Right forelimb (tissue), 1 donor: ENCODE measurements at regions not wholly inside any gene's neighbourhood (a gene's known extent, or its start where the extent isn't known, plus 50 kb on each side); places are given as distances from the start of the nearest gene placed in this dataset.

Experiments used
- DNase-seq: peaks from one replicate; pipeline ENCODE4 v3.0.0-alpha.2; 2018

DNA sequence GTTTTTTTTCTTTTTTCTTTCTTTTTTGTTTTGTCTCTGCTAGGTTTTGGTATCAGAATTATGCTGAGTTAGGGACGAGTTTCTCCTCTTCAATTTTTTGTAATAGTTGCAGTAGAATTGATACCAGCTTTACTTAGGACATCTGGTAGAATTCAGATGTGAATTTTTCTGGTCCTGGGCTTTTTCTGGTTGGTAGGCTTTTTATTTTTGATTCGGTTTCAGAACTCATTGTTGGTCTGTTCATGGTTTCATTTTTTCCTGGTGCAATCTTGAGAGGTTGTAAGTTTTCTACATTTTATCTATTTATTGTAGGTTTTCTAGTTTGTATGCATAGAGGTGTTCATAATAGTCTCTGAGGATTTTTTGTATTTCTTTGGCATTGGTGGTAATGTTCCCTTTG is 498.1 kb upstream of the CPEB2 start:
- DNase-seq, result no peak

- no peak for DNase-seq
These were observed 488.8 kb upstream of the CPEB2 start for GRCh38 chr4:14513471-14513870.

DNA sequence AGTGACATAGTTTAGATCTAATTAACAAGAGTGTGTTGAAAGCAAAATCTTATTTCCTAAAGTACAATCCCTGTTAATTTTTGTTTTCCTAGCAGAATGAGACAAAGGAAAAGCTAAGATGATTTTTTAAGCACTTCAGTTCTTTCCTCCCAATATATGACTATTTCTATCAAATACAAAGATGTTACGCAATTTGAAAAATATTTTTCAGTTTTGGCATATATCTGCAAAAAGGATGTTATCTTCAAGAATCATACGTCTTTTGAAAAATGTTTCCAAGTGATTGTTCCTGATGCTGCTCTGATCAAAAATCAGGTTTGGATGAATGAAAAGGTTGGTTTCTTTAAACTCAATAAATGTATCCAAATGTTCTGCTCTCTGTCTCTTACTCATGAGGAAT is 486.7 kb upstream of the CPEB2 start:
- no peak for DNase-seq

DNA sequence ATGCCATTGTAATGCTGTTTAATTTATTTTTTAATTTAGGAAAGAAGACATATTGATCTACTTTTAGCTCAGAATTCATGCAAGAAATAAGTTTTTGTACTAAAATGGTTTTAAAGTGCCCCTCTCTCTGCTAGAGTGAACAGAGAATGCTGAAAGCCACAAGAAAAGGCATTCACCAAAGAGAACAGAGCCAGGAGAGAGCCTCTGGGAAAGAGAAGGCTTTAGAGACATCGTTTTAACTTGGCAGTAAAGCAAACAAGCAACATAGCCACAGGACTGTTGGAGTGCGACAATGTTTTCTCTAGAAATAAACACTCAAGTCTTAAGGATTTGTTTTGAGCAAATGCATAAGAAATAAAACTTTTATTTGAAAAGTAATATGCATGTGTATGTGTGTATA is 484.1 kb upstream of the CPEB2 start:
- DNase-seq, result no peak

GRCh38 chr4:14520171-14520570 is 482.1 kb upstream of the CPEB2 start:
- no peak for DNase-seq

DNA sequence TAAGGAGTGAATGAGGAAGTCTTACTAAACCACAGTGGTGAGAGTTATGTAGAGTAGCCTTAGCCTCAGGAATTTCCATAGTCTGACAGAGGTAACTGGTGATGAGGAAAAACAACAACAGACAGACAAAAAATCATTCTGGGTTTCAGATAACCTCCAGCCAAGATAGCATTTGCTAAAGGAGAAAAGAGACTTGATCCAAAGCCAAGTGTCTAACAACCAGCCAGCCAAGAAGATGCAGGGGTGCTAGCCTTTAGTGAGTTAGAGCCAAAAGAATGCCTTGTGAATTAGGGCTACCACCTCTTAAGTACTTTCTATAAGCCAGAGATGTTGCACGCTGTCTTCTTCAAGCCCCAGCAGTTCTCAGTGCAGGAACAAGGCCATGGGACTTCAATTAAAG is 478.0 kb upstream of the CPEB2 start:
- no peak for DNase-seq

DNA sequence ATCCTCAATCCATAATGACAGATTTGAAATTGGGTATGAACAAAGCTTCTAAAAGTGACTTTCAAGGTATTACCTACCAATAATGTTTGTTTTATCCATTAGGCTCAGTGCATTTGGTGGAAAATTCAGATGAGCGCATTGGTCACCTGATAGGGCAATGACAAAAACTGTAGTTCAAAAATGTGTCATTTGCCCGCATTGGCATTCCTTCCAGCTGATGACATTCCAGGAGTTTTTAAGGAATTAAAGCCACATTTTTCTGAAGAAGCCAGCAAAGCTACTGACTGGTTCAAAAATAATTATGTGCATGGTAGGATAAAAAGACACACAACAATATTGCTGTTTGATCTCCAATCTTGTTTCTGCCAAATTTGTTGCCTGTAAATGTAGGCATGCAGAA is 473.4 kb upstream of the CPEB2 start:
- no peak for DNase-seq

DNA sequence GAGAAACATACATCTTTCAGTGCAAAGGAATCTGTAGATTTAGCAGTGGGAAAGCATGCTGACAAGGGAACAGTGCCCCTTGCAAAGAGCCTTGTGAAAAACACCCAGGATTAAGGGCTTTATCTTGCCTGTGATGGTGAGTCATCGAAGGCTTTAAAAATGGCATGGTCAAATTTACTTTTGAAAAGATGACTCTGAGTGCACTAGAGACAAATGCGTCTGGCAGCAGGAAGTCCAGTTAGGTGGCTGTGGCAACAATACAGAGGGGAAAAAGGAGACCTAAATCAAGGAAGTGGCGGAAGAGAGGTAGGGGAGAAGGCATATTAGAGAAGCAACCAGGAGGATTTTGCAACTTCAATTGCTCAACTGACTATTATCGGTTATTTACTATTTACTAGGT is 472.6 kb upstream of the CPEB2 start:
- no peak for DNase-seq

- no peak for DNase-seq
These were observed 469.8 kb upstream of the CPEB2 start for GRCh38 chr4:14532436-14532835.

- no peak for DNase-seq
These were observed 463.0 kb upstream of the CPEB2 start for GRCh38 chr4:14539246-14539645.

DNA sequence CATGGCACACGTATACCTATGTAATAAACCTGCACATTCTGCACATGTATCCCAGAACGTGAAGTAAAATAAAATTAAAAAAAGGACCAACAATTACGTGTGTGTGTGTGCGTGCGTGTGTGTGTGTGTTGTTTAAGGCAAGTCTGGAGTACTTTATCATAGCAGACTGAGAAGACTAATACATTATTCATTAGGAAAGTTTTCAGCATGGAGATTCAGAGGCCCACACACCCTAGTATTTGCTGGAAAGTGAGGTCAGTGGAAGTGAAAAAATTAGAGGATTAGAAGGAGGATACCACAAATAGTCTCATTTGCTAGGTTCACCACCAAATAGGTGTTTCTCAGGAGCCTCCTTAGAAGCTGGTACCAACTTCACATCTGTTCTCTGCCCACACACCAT is 457.1 kb upstream of the CPEB2 start:
- DNase-seq, result no peak

DNA sequence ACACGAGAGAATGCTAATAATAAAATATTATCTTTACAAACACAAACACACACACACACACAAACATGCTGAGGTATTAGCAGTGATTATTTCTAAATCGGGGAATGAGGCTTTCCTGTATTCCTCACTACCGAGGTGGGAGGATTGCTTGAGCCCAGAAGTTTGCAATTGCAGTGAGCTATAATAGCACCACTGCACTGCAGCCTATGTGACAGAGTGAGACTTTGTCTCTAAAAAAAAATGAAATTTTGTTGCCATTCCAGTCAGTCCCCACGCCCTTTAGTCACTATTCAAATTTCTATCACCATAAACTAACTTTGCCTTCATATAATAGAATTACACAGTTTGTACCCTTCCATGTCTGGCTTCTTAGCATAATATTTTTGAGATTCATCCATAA is 456.5 kb upstream of the CPEB2 start:
- DNase-seq, result no peak

- DNase-seq, result no peak
These were observed 450.2 kb upstream of the CPEB2 start for GRCh38 chr4:14552119-14552518.

- no peak for DNase-seq
These were observed 442.6 kb upstream of the CPEB2 start for GRCh38 chr4:14559646-14560045.

GRCh38 chr4:14560577-14560976 is 441.7 kb upstream of the CPEB2 start:
- no peak for DNase-seq

GRCh38 chr4:14562901-14563300 is 439.4 kb upstream of the CPEB2 start:
- DNase-seq, result no peak

- DNase-seq, result no peak
These were observed 438.0 kb upstream of the CPEB2 start for GRCh38 chr4:14564281-14564680.

GRCh38 chr4:14566518-14566917 is 435.8 kb upstream of the CPEB2 start:
- no peak for DNase-seq

- DNase-seq, result no peak
These were observed 433.9 kb upstream of the CPEB2 start for GRCh38 chr4:14568351-14568750.

DNA sequence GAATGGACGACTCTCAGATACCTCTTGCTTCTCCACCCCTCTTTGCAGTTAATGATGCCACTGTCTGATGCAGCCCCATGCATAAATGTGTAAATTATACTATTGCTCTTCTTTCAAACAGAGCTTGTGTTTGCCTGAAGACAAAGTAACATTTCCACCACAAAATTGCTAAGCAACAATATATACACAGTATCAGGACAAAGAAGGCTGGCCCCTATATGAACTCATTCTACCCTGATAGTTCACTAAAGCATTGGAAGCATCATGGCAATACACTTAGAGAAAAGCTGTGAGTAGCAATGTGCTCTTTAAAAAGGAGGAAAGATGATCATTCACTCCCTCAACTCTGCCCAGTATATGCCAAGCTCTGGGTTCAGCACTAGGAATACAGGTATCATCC is 427.0 kb upstream of the CPEB2 start:
- no peak for DNase-seq

DNA sequence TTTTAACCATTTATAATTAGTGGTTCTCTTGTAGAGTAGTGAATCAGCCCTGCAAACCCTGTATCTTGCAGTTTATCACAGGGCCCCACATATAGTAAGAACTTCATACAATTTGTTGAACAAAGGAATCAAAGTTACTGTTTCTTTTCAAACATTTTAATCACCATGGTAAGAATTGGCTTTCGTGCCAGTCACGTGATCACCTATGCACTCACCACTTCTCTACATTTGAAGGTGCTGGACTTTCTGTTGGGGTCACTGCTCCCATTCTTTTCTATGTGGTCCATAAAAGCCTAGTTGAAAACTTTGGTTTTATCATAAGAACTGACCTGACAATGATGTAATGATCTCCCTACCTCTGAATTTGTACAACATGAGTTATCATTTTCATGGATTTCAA is 426.4 kb upstream of the CPEB2 start:
- DNase-seq, result no peak

GRCh38 chr4:14580061-14580460 is 422.2 kb upstream of the CPEB2 start:
- no peak for DNase-seq

GRCh38 chr4:14581741-14582140 is 420.5 kb upstream of the CPEB2 start:
- DNase-seq, result no peak

- DNase-seq, result no peak
These were observed 419.6 kb upstream of the CPEB2 start for GRCh38 chr4:14582677-14583076.

DNA sequence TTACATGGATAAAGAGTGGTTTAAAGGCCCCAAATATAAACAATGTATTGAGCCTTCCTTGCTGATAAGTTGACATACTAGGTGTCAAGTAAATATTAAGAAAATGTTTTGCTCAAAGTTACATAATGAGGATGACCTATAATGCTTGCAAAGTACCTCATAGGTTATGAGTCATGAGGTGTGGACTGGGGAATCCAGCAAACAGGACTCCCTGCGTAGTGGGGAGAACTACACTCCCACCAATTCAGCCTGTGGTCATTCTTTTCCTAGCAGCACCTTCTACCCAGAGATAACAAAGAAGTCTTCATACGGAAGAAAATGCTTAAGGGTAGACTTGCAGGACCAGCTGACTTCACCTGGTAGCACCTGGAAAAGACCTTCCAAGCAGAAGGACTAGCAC is 418.9 kb upstream of the CPEB2 start:
- no peak for DNase-seq

- DNase-seq, result no peak
These were observed 418.5 kb upstream of the CPEB2 start for GRCh38 chr4:14583752-14584151.
